Adrenal gland (tissue), 9 donors: ENCODE measurements at regions not wholly inside any gene's neighbourhood (a gene's known extent, or its start where the extent isn't known, plus 50 kb on each side); places are given as distances from the start of the nearest gene placed in this dataset.

ENCODE experiments used
- DNase-seq, 7 donors: peaks; one replicate each; pipeline ENCODE4 v3.0.0-alpha.2; 2019 to 2020
- H3K27ac ChIP-seq, 5 donors: fragments of 200-600 bp; sonication (generic) in 4 of 5; 1 replicate in 3 of 5; 2 replicates in 2 of 5; pipeline versions ENCODE4 v1.5.1 to v1.8.0; 2016 to 2020; ENCODE audit warnings: mild to moderate bottlenecking in 1 of 5
- H3K27me3 ChIP-seq: fragments of 200-600 bp; 2 replicates; pipeline ENCODE4 v1.8.0; 2021
- H3K36me3 ChIP-seq, 2 donors: fragments of 200-600 bp; replicated peaks in 1 of 2; 1 replicate in 1 of 2; 2 replicates in 1 of 2; pipeline versions ENCODE4 v1.5.1 to v1.8.0; 2018 to 2022
- H3K4me1 ChIP-seq, 2 donors: fragments of 200-600 bp; replicated peaks in 1 of 2; 1 replicate in 1 of 2; 2 replicates in 1 of 2; pipeline versions ENCODE4 v1.5.1 to v1.8.0; 2018 to 2021
- H3K4me3 ChIP-seq, 4 donors: fragments of 200-600 bp; sonication (generic) in 3 of 4; one replicate each; pipeline ENCODE4 v1.5.1; 2016 to 2018
- H3K9me3 ChIP-seq, 3 donors: fragments of 200-600 bp; sonication (generic) in 1 of 3; replicated peaks in 1 of 3; 1 replicate in 2 of 3; 2 replicates in 1 of 3; pipeline versions ENCODE4 v1.5.1 to v1.8.0; 2016 to 2021
- POLR2A ChIP-seq, 2 donors: fragments of 450-650 bp; IDR thresholded peaks; one replicate each; pipeline ENCODE4 v1.6.1; 2017; ENCODE audit warnings: antibody characterized with exemption in 2 of 2, mild to moderate bottlenecking in 2 of 2, moderate library complexity in 1 of 2
- WGBS, 4 donors: extraction: QIAGEN DNeasy Blood & Tissue Kit in 2 of 4; methylation state at CpG; one replicate each; pipeline versions ENCODE4 v1.1.5 to v1.1.7; 2013 to 2017; 5-methylcytosine and 5-hydroxymethylcytosine counted together
- intact Hi-C, 2 donors: fragments of 100-400 bp; cut with DNase I; formaldehyde crosslinking; loops; one replicate each; pipeline versions ENCODE4 v1.14.1 to v1.15.0; 2022 to 2023
- TF ChIP-seq, protein P1 (sequence below), 6 experiments: fragments of 450-650 bp in 4 of 6; fragments of 200-600 bp in 2 of 6; sonication (generic) in 1 of 6; IDR thresholded peaks; 1 replicate in 5 of 6; 2 replicates in 1 of 6; pipeline versions ENCODE4 v1.5.1 to v1.8.0; 2016 to 2021; ENCODE audit warnings: antibody characterized with exemption in 6 of 6, mild to moderate bottlenecking in 2 of 6, moderate library complexity in 1 of 6
- donor health status: healthy with polysubstance abuse.
- donor health status: Bipolar disorder and iron deficiency.
- donor health status: DM: yes; HTN: yes; CAD: no.
- donor health status: DM: no; HTN: no; CAD: no.
- donor health status: DM: no; HTN: no; CAD: no.

GRCh38 chr9:13705918-13706317, 426.4 kb upstream of the MPDZ start:
- no peak overlapping the region for H3K4me3 ChIP-seq
- peak overlapping the region in 2 of 5 donors; percentile 4 for H3K27ac ChIP-seq
- intact Hi-C loops, result no loop called here
- no peaks in the 10 kb centered on the region for H3K4me1 ChIP-seq
- H3K9me3 ChIP-seq, result no peaks in the 10 kb centered on the region
- DNase-seq, result peak in 5 of 7 donors; percentile 8 to 60 (median 24)
- no peaks in the 10 kb centered on the region for H3K27me3 ChIP-seq
- no peaks in the 10 kb centered on the region for H3K36me3 ChIP-seq
- WGBS, 4 donors, result 35 to 43% (median 38%) methylated on average over 6 of the region's 6 CpGs
- TF ChIP-seq, protein P1, sequence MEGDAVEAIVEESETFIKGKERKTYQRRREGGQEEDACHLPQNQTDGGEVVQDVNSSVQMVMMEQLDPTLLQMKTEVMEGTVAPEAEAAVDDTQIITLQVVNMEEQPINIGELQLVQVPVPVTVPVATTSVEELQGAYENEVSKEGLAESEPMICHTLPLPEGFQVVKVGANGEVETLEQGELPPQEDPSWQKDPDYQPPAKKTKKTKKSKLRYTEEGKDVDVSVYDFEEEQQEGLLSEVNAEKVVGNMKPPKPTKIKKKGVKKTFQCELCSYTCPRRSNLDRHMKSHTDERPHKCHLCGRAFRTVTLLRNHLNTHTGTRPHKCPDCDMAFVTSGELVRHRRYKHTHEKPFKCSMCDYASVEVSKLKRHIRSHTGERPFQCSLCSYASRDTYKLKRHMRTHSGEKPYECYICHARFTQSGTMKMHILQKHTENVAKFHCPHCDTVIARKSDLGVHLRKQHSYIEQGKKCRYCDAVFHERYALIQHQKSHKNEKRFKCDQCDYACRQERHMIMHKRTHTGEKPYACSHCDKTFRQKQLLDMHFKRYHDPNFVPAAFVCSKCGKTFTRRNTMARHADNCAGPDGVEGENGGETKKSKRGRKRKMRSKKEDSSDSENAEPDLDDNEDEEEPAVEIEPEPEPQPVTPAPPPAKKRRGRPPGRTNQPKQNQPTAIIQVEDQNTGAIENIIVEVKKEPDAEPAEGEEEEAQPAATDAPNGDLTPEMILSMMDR (IDR thresholded peaks at IDR 0.05), result no peak
- no peak for TF ChIP-seq POLR2A (IDR thresholded peaks at IDR 0.05)

- Histone ChIP-seq H3K27me3 (no peaks in the 10 kb centered on the region), H3K36me3 (no peaks in the 10 kb centered on the region), H3K27ac (peak overlapping the region in 2 of 5 donors; percentile 4), H3K4me3 (no peak overlapping the region), H3K9me3 (no peaks in the 10 kb centered on the region), H3K4me1 (no peaks in the 10 kb centered on the region)
- no peak for DNase-seq
- 38 to 60% (median 57%) methylated on average over 3 of the region's 3 CpGs for WGBS, 4 donors
- intact Hi-C loops, result no loop called here
- no peak for TF ChIP-seq POLR2A (IDR thresholded peaks at IDR 0.05)
- TF ChIP-seq, protein P1 (IDR thresholded peaks at IDR 0.05), result no peak
These were observed 425.9 kb upstream of the MPDZ start for GRCh38 chr9:13705373-13705772.

DNA sequence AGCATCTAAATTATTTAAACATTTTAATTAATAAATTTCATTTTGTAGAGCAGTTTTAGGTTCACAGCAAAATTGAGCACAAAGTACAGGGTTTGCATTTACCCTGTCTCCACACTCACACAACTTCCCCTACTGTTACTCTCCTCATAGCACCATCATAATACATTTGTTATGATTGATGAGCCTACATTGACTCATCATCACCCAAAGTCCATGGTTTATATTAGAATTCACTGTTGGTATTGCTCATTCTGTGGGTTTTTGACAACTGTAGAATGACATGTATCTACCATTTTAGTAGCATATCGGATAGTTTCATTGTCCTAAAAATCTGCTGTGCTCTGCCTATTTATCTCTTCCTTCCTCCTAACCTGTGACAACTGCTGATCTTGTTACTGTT, 411.1 kb upstream of the MPDZ start:
- no peaks in the 10 kb centered on the region for H3K27me3 ChIP-seq
- intact Hi-C loops, result no loop called here
- no peaks in the 10 kb centered on the region for H3K36me3 ChIP-seq
- DNase-seq, result no peak
- H3K27ac ChIP-seq, result no peak overlapping the region
- H3K4me1 ChIP-seq, result no peaks in the 10 kb centered on the region
- H3K4me3 ChIP-seq, result no peak overlapping the region
- H3K9me3 ChIP-seq, result no peaks in the 10 kb centered on the region
- TF ChIP-seq POLR2A (IDR thresholded peaks at IDR 0.05), result no peak
- TF ChIP-seq, protein P1 (IDR thresholded peaks at IDR 0.05), result no peak
- WGBS, 4 donors, result 81 to 95% (median 88%) methylated on average over 1 of the region's 1 CpG

DNA sequence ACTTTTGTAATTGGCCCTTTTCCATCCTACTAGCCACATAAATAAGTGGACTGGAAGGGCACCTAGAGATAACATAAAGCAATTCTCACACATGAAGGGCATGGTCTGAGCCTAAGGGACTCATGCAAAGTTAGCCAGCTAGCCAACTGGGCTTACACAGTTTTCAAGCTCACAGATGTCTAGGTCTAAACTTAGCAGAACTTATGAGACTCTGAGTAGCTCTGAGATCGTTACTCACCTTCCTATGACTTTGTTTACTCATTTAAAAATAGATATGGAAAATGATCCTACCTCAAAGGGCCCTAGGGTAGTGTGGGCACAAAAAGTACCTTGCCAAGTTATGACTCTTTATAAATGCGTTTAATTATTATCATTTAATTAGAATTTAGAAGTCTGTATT, 410.4 kb upstream of the MPDZ start:
- Histone ChIP-seq H3K27ac (no peak overlapping the region), H3K36me3 (no peaks in the 10 kb centered on the region), H3K4me1 (no peaks in the 10 kb centered on the region), H3K9me3 (no peaks in the 10 kb centered on the region), H3K27me3 (no peaks in the 10 kb centered on the region), H3K4me3 (no peak overlapping the region)
- intact Hi-C loops, result no loop called here
- no peak for TF ChIP-seq POLR2A (IDR thresholded peaks at IDR 0.05)
- TF ChIP-seq, protein P1 (IDR thresholded peaks at IDR 0.05), result no peak
- 65 to 86% (median 82%) methylated on average over 2 of the region's 2 CpGs for WGBS, 4 donors
- DNase-seq, result no peak
